Nephron (organoid): ENCODE measurements at regions not wholly inside any gene's neighbourhood (a gene's known extent, or its start where the extent isn't known, plus 50 kb on each side); places are given as distances from the start of the nearest gene placed in this dataset.
"Not testable (repeated sequence)": the region's sequence is repeated elsewhere in the genome, so short reads cannot be mapped to it uniquely, and the experiment has no call there.

Experiments used
- H3K27ac Mint-ChIP-seq, 3 experiments: 2 replicates each; pipeline ENCODE4 v1.8.0; 2020; ENCODE audit warnings: mixed read lengths in 3 of 3, mild to moderate bottlenecking in 2 of 3, moderate library complexity in 1 of 3
- H3K27me3 Mint-ChIP-seq: 2 replicates; pipeline ENCODE4 v1.8.0; 2021; ENCODE audit warnings: low read depth, mild to moderate bottlenecking, moderate library complexity, mixed read lengths
- H3K36me3 Mint-ChIP-seq: 2 replicates; pipeline ENCODE4 v1.8.0; 2020; ENCODE audit warnings: low read depth, mixed read lengths
- H3K4me1 Mint-ChIP-seq: 2 replicates; pipeline ENCODE4 v1.8.0; 2020; ENCODE audit warnings: mixed read lengths
- H3K4me3 Mint-ChIP-seq, 3 experiments: 2 replicates each; pipeline ENCODE4 v1.8.0; 2020; ENCODE audit warnings: mild to moderate bottlenecking in 3 of 3, mixed read lengths in 3 of 3, moderate library complexity in 2 of 3
- H3K9me3 Mint-ChIP-seq: 2 replicates; pipeline ENCODE4 v1.8.0; 2020; ENCODE audit warnings: mixed read lengths
- CTCF ChIP-seq, 3 experiments: fragments of 200-600 bp; sonication (generic); IDR thresholded peaks; one replicate each; pipeline ENCODE4 v1.5.0; 2021; ENCODE audit warnings: antibody characterized with exemption in 3 of 3; ENCODE audit not compliant: unreplicated experiment in 3 of 3

- no peaks in the 10 kb centered on the region for H3K4me1 Mint-ChIP-seq
- H3K27me3 Mint-ChIP-seq, result peaks cover 10% of the 10 kb centered on the region
- no peaks in the 10 kb centered on the region for H3K36me3 Mint-ChIP-seq
- TF ChIP-seq CTCF (IDR thresholded peaks at IDR 0.05; ENCODE audit: unreplicated experiment in 3 of 3), result no peak
- H3K27ac Mint-ChIP-seq, result no peak overlapping the region
- H3K9me3 Mint-ChIP-seq, result peaks cover 4% of the 10 kb centered on the region
- no peak overlapping the region for H3K4me3 Mint-ChIP-seq
Observed at GRCh38 chr10:21343087-21343486, 182.4 kb downstream of the SKIDA1 start.

- H3K9me3 Mint-ChIP-seq, H3K4me1 Mint-ChIP-seq, H3K36me3 Mint-ChIP-seq, H3K27me3 Mint-ChIP-seq, H3K27ac Mint-ChIP-seq, H3K4me3 Mint-ChIP-seq: not testable (repeated sequence)
Observed at GRCh38 chr10:21342499-21342898, 183.0 kb downstream of the SKIDA1 start.

GRCh38 chr10:21340331-21340730 is 185.2 kb downstream of the SKIDA1 start:
- Mint-ChIP-seq H3K27me3 (peaks cover under 1% of the 10 kb centered on the region), H3K9me3 (peaks cover 4% of the 10 kb centered on the region), H3K4me3 (no peak overlapping the region), H3K36me3 (no peaks in the 10 kb centered on the region), H3K4me1 (peaks cover 8% of the 10 kb centered on the region), H3K27ac (no peak overlapping the region)
- TF ChIP-seq CTCF (IDR thresholded peaks at IDR 0.05; ENCODE audit: unreplicated experiment in 3 of 3), result no peak

GRCh38 chr10:21337171-21337792 is 188.2 kb downstream of the SKIDA1 start:
- no peaks in the 10 kb centered on the region for H3K27me3 Mint-ChIP-seq
- no peak overlapping the region for H3K4me3 Mint-ChIP-seq

GRCh38 chr10:21336476-21337170 is 188.9 kb downstream of the SKIDA1 start:
- H3K36me3 Mint-ChIP-seq, result no peaks in the 10 kb centered on the region
- H3K4me3 Mint-ChIP-seq, result no peak overlapping the region
- no peaks in the 10 kb centered on the region for H3K27me3 Mint-ChIP-seq
- no peak for TF ChIP-seq CTCF (IDR thresholded peaks at IDR 0.05; ENCODE audit: unreplicated experiment in 3 of 3)
- H3K9me3 Mint-ChIP-seq, result peaks cover 4% of the 10 kb centered on the region
- peak overlapping the region; percentile 43 to 77 (median 50) for H3K27ac Mint-ChIP-seq
- H3K4me1 Mint-ChIP-seq, result peaks cover 8% of the 10 kb centered on the region

More at GRCh38 chr10:21337171-21337792, 188.2 kb downstream of the SKIDA1 start:
- peak overlapping the region in 1 of 3 experiments; percentile 43 for H3K27ac Mint-ChIP-seq
- H3K36me3 Mint-ChIP-seq, result no peaks in the 10 kb centered on the region
- no peak for TF ChIP-seq CTCF (IDR thresholded peaks at IDR 0.05; ENCODE audit: unreplicated experiment in 3 of 3)
- H3K4me1 Mint-ChIP-seq, result peaks cover 8% of the 10 kb centered on the region
- H3K9me3 Mint-ChIP-seq, result peaks cover 4% of the 10 kb centered on the region

- H3K4me3 Mint-ChIP-seq, result no peak overlapping the region
Observed at GRCh38 chr10:21334891-21335696, 190.4 kb downstream of the SKIDA1 start.

More at GRCh38 chr10:21334891-21335696, 190.4 kb downstream of the SKIDA1 start:
- Mint-ChIP-seq H3K27ac (peak overlapping the region in 1 of 3 experiments; percentile 48), H3K4me1 (peaks cover 8% of the 10 kb centered on the region), H3K36me3 (no peaks in the 10 kb centered on the region), H3K9me3 (no peaks in the 10 kb centered on the region), H3K27me3 (no peaks in the 10 kb centered on the region)
- no peak for TF ChIP-seq CTCF (IDR thresholded peaks at IDR 0.05; ENCODE audit: unreplicated experiment in 3 of 3)
